ENCODE measurements at regions not wholly inside any gene's neighbourhood (a gene's known extent, or its start where the extent isn't known, plus 50 kb on each side); places are given as distances from the start of the nearest gene placed in this dataset.

- ChIA-PET POLR2A (no interaction called here), CTCF (interaction anchor here (0.8 kb wide), 1 partner anchor 35 kb away, joined by 6 read pairs; no protein-coding TSS in a partner anchor)
- no peaks in the 10 kb centered on the region for H3K4me1 Mint-ChIP-seq (ENCODE audit: insufficient read depth, unreplicated experiment)
- H3K9me3 Mint-ChIP-seq (ENCODE audit: unreplicated experiment), result no peaks in the 10 kb centered on the region
- no peak for DNase-seq (ENCODE audit: unreplicated experiment)
- no TSS peak for BruUV-seq (replicated peaks)
- no peaks in the 10 kb centered on the region for H3K27me3 Mint-ChIP-seq (ENCODE audit: insufficient read depth, unreplicated experiment)
- H3K4me3 Mint-ChIP-seq (ENCODE audit: unreplicated experiment), result no peak overlapping the region
- TF ChIP-seq CTCF (IDR thresholded peaks at IDR 0.05; ENCODE audit: unreplicated experiment), result no peak
- no peak overlapping the region for H3K27ac Mint-ChIP-seq (ENCODE audit: low read depth, unreplicated experiment)
- H3K36me3 Mint-ChIP-seq (ENCODE audit: insufficient read depth, unreplicated experiment), result no peaks in the 10 kb centered on the region
- intact Hi-C loops (cut with micrococcal nuclease), result no loop called here
Measured at GRCh38 chr6:168929871-168930450, 323.7 kb downstream of the THBS2 start.

GRCh38 chr6:168928012-168928411, 325.6 kb downstream of the THBS2 start:
- Mint-ChIP-seq H3K4me3 (ENCODE audit: unreplicated experiment) (no peak overlapping the region), H3K9me3 (ENCODE audit: unreplicated experiment) (no peaks in the 10 kb centered on the region), H3K27me3 (ENCODE audit: insufficient read depth, unreplicated experiment) (no peaks in the 10 kb centered on the region), H3K36me3 (ENCODE audit: insufficient read depth, unreplicated experiment) (no peaks in the 10 kb centered on the region), H3K27ac (ENCODE audit: low read depth, unreplicated experiment) (no peak overlapping the region), H3K4me1 (ENCODE audit: insufficient read depth, unreplicated experiment) (no peaks in the 10 kb centered on the region)
- intact Hi-C loops (cut with micrococcal nuclease), result no loop called here
- CTCF ChIA-PET, result no interaction called here
- no TSS peak for BruUV-seq (replicated peaks)
- no peak for DNase-seq (ENCODE audit: unreplicated experiment)
- POLR2A ChIA-PET, result interaction anchor here (0.6 kb wide), 1 partner anchor 25 kb away, joined by 6 read pairs; no protein-coding TSS in a partner anchor
- no peak for TF ChIP-seq CTCF (IDR thresholded peaks at IDR 0.05; ENCODE audit: unreplicated experiment)

- intact Hi-C loops (cut with micrococcal nuclease), result no loop called here
- Mint-ChIP-seq H3K4me3 (ENCODE audit: unreplicated experiment) (no peak overlapping the region), H3K36me3 (ENCODE audit: insufficient read depth, unreplicated experiment) (no peaks in the 10 kb centered on the region), H3K4me1 (ENCODE audit: insufficient read depth, unreplicated experiment) (no peaks in the 10 kb centered on the region), H3K9me3 (ENCODE audit: unreplicated experiment) (no peaks in the 10 kb centered on the region), H3K27ac (ENCODE audit: low read depth, unreplicated experiment) (no peak overlapping the region), H3K27me3 (ENCODE audit: insufficient read depth, unreplicated experiment) (no peaks in the 10 kb centered on the region)
- DNase-seq (ENCODE audit: unreplicated experiment), result no peak
- POLR2A ChIA-PET, result no interaction called here
- TF ChIP-seq CTCF (IDR thresholded peaks at IDR 0.05; ENCODE audit: unreplicated experiment), result no peak
- CTCF ChIA-PET, result no interaction called here
- no TSS peak for BruUV-seq (replicated peaks)
Measured at GRCh38 chr6:168927026-168927425, 326.6 kb downstream of the THBS2 start.

GRCh38 chr6:168926306-168926705, 327.3 kb downstream of the THBS2 start:
- Mint-ChIP-seq H3K36me3 (ENCODE audit: insufficient read depth, unreplicated experiment) (no peaks in the 10 kb centered on the region), H3K4me3 (ENCODE audit: unreplicated experiment) (no peak overlapping the region), H3K27ac (ENCODE audit: low read depth, unreplicated experiment) (no peak overlapping the region), H3K9me3 (ENCODE audit: unreplicated experiment) (no peaks in the 10 kb centered on the region), H3K27me3 (ENCODE audit: insufficient read depth, unreplicated experiment) (no peaks in the 10 kb centered on the region), H3K4me1 (ENCODE audit: insufficient read depth, unreplicated experiment) (no peaks in the 10 kb centered on the region)
- intact Hi-C loops (cut with micrococcal nuclease), result no loop called here
- BruUV-seq (replicated peaks), result no TSS peak
- TF ChIP-seq CTCF (IDR thresholded peaks at IDR 0.05; ENCODE audit: unreplicated experiment), result no peak
- DNase-seq (ENCODE audit: unreplicated experiment), result no peak
- ChIA-PET CTCF (no interaction called here), POLR2A (no interaction called here)

Data from MCF 10A (cell line).